Stimulated activated CD4-positive, alpha-beta T cell treated with anti-CD3 and anti-CD28 coated beads, Interleukin-4, amount 100 ng/mL, for 1 hour (primary cell): ENCODE measurements at regions not wholly inside any gene's neighbourhood (a gene's known extent, or its start where the extent isn't known, plus 50 kb on each side); places are given as distances from the start of the nearest gene placed in this dataset.
"Not testable (repeated sequence)": the region's sequence is repeated elsewhere in the genome, so short reads cannot be mapped to it uniquely, and the experiment has no call there.

ENCODE experiments used
- DNase-seq: peaks from one replicate; pipeline ENCODE4 v3.0.0-alpha.2; 2020

GRCh38 chrX:76774912-76775311, 347.4 kb downstream of the MAGEE1 start:
- not testable (repeated sequence) for DNase-seq

GRCh38 chrX:76796311-76796710, 368.8 kb downstream of the MAGEE1 start:
- no peak for DNase-seq

GRCh38 chrX:76802708-76803107, 375.2 kb downstream of the MAGEE1 start:
- no peak for DNase-seq

GRCh38 chrX:76815754-76816153, 388.2 kb downstream of the MAGEE1 start:
- no peak for DNase-seq

GRCh38 chrX:76817279-76817678, 389.8 kb downstream of the MAGEE1 start:
- not testable (repeated sequence) for DNase-seq

GRCh38 chrX:76821276-76821675, 393.8 kb downstream of the MAGEE1 start:
- no peak for DNase-seq

GRCh38 chrX:76827672-76828071, 400.2 kb downstream of the MAGEE1 start:
- DNase-seq, result no peak

GRCh38 chrX:76840902-76841301, 413.4 kb downstream of the MAGEE1 start:
- not testable (repeated sequence) for DNase-seq

- DNase-seq, result no peak
Observed at GRCh38 chrX:76850851-76851250, 423.3 kb downstream of the MAGEE1 start.

- DNase-seq, result no peak
Observed at GRCh38 chrX:76862509-76862908, 435.0 kb downstream of the MAGEE1 start.

- DNase-seq, result no peak
Observed at GRCh38 chrX:76893930-76894329, 466.4 kb downstream of the MAGEE1 start.

- no peak for DNase-seq
Observed at GRCh38 chrX:76915836-76916235, 488.3 kb downstream of the MAGEE1 start.

GRCh38 chrX:76918033-76918432, 490.5 kb downstream of the MAGEE1 start:
- DNase-seq, result no peak

- DNase-seq, result no peak
Observed at GRCh38 chrX:76919761-76920160, 492.3 kb downstream of the MAGEE1 start.

GRCh38 chrX:76920607-76921006, 493.1 kb downstream of the MAGEE1 start:
- no peak for DNase-seq

- no peak for DNase-seq
Observed at GRCh38 chrX:76921176-76921575, 493.7 kb downstream of the MAGEE1 start.

GRCh38 chrX:76922100-76922499, 494.6 kb downstream of the MAGEE1 start:
- no peak for DNase-seq

GRCh38 chrX:76924616-76925015, 497.1 kb downstream of the MAGEE1 start:
- DNase-seq, result not testable (repeated sequence)

- no peak for DNase-seq
Observed at GRCh38 chrX:76931518-76931917, 504.0 kb downstream of the MAGEE1 start.

GRCh38 chrX:76957485-76957884, 489.7 kb upstream of the FGF16 start:
- DNase-seq, result no peak

- no peak for DNase-seq
Observed at GRCh38 chrX:76971393-76972376, 475.5 kb upstream of the FGF16 start.

GRCh38 chrX:76977452-76977851, 469.7 kb upstream of the FGF16 start:
- no peak for DNase-seq

GRCh38 chrX:76987381-76987780, 459.8 kb upstream of the FGF16 start:
- no peak for DNase-seq

GRCh38 chrX:76996641-76997040, 450.5 kb upstream of the FGF16 start:
- DNase-seq, result no peak

- no peak for DNase-seq
Observed at GRCh38 chrX:77003530-77003929, 443.7 kb upstream of the FGF16 start.
